Liver (tissue), 7 donors: ENCODE measurements at regions not wholly inside any gene's neighbourhood (a gene's known extent, or its start where the extent isn't known, plus 50 kb on each side); places are given as distances from the start of the nearest gene placed in this dataset.

Experiments
- DNase-seq: peaks from one replicate; pipeline ENCODE4 v3.0.0-alpha.2; 2017; ENCODE audit warnings: low spot score
- H3K27ac ChIP-seq, 2 donors: one replicate each; pipeline ENCODE4 v1.7.0; 2013; ENCODE audit warnings: inconsistent platforms in 2 of 2, low read length in 2 of 2, control low read depth in 1 of 2, low read depth in 1 of 2, mild to moderate bottlenecking in 1 of 2
- H3K27me3 ChIP-seq, 4 donors: one replicate each; pipeline versions ENCODE4 v1.6.1 to v1.7.0; 2013; ENCODE audit warnings: low read length in 3 of 4, inconsistent platforms in 1 of 4, mild to moderate bottlenecking in 1 of 4, moderate library complexity in 1 of 4; ENCODE audit not compliant: control insufficient read depth in 4 of 4, insufficient read depth in 4 of 4
- H3K36me3 ChIP-seq, 4 donors: one replicate each; pipeline versions ENCODE4 v1.6.1 to v1.7.0; 2013; ENCODE audit warnings: low read length in 3 of 4, mild to moderate bottlenecking in 3 of 4, low read depth in 1 of 4, moderate library complexity in 1 of 4; ENCODE audit not compliant: control insufficient read depth in 4 of 4, insufficient read depth in 3 of 4
- H3K4me1 ChIP-seq, 4 donors: one replicate each; pipeline versions ENCODE4 v1.6.1 to v1.7.0; 2013; ENCODE audit warnings: low read length in 3 of 4, mild to moderate bottlenecking in 3 of 4, moderate library complexity in 1 of 4; ENCODE audit not compliant: control insufficient read depth in 4 of 4, insufficient read depth in 4 of 4
- H3K4me3 ChIP-seq, 3 donors: one replicate each; pipeline versions ENCODE4 v1.6.1 to v1.7.0; 2013; ENCODE audit warnings: low read length in 3 of 3, control low read depth in 1 of 3, low read depth in 1 of 3, mild to moderate bottlenecking in 1 of 3
- H3K9ac ChIP-seq, 2 donors: one replicate each; pipeline ENCODE4 v1.7.0; 2013; ENCODE audit warnings: low read length in 2 of 2, mild to moderate bottlenecking in 2 of 2, moderate library complexity in 2 of 2, control low read depth in 1 of 2, low read depth in 1 of 2
- H3K9me3 ChIP-seq, 4 donors: one replicate each; pipeline versions ENCODE4 v1.6.1 to v1.7.0; 2013; ENCODE audit warnings: low read length in 3 of 4; ENCODE audit not compliant: control insufficient read depth in 4 of 4
- ATF3 ChIP-seq: IDR thresholded peaks from 2 replicates; pipeline ENCODE4 v1.6.1; 2016; ENCODE audit warnings: antibody characterized with exemption
- EGR1 ChIP-seq, 2 donors: IDR thresholded peaks; 2 replicates each; pipeline ENCODE4 v1.6.1; 2016 to 2018; ENCODE audit warnings: antibody characterized with exemption in 2 of 2, low read depth in 2 of 2
- FOXA1 ChIP-seq: IDR thresholded peaks from 2 replicates; pipeline ENCODE4 v1.6.1; 2016; ENCODE audit warnings: antibody characterized with exemption
- FOXA2 ChIP-seq: IDR thresholded peaks from 2 replicates; pipeline ENCODE4 v1.6.1; 2016; ENCODE audit warnings: antibody characterized with exemption
- GABPA ChIP-seq, 2 donors: IDR thresholded peaks in 1 of 2; conservative IDR thresholded peaks in 1 of 2; 2 replicates each; pipeline ENCODE4 v1.6.1; 2016; ENCODE audit warnings: antibody characterized with exemption in 2 of 2, mild to moderate bottlenecking in 1 of 2, moderate library complexity in 1 of 2
- HNF4A ChIP-seq, 2 donors: conservative IDR thresholded peaks; 2 replicates each; pipeline ENCODE4 v1.6.1; 2016; ENCODE audit warnings: antibody characterized with exemption in 2 of 2, mild to moderate bottlenecking in 2 of 2
- HNF4G ChIP-seq: IDR thresholded peaks from 2 replicates; pipeline ENCODE4 v1.6.1; 2016; ENCODE audit warnings: antibody characterized with exemption
- JUND ChIP-seq, 2 donors: IDR thresholded peaks; 2 replicates each; pipeline ENCODE4 v1.6.1; 2016; ENCODE audit warnings: antibody characterized with exemption in 2 of 2
- MAX ChIP-seq: IDR thresholded peaks from 2 replicates; pipeline ENCODE4 v1.6.1; 2016; ENCODE audit warnings: antibody characterized with exemption
- NR2F2 ChIP-seq: IDR thresholded peaks from 2 replicates; pipeline ENCODE4 v1.6.1; 2016; ENCODE audit warnings: antibody characterized with exemption
- RAD21 ChIP-seq, 2 donors: IDR thresholded peaks; 2 replicates each; pipeline ENCODE4 v1.6.1; 2016; ENCODE audit warnings: antibody characterized with exemption in 2 of 2, mild to moderate bottlenecking in 2 of 2
- REST ChIP-seq: IDR thresholded peaks from 2 replicates; pipeline ENCODE4 v1.6.1; 2016; ENCODE audit warnings: antibody characterized with exemption, mild to moderate bottlenecking
- RXRA ChIP-seq, 2 donors: IDR thresholded peaks; 2 replicates each; pipeline ENCODE4 v1.6.1; 2017 to 2018; ENCODE audit warnings: antibody characterized with exemption in 2 of 2, mild to moderate bottlenecking in 1 of 2
- SP1 ChIP-seq: IDR thresholded peaks from 2 replicates; pipeline ENCODE4 v1.6.1; 2018; ENCODE audit warnings: antibody characterized with exemption, mild to moderate bottlenecking
- TAF1 ChIP-seq: conservative IDR thresholded peaks from 2 replicates; pipeline ENCODE4 v1.6.1; 2016; ENCODE audit warnings: antibody characterized with exemption, mild to moderate bottlenecking
- YY1 ChIP-seq: IDR thresholded peaks from 2 replicates; pipeline ENCODE4 v1.6.1; 2016; ENCODE audit warnings: antibody characterized with exemption, mild to moderate bottlenecking
- ZBTB33 ChIP-seq: IDR thresholded peaks from 2 replicates; pipeline ENCODE4 v1.6.1; 2016; ENCODE audit warnings: antibody characterized with exemption
- WGBS: extraction: QIAGEN DNeasy Blood & Tissue Kit; methylation state at CpG from one replicate; pipeline ENCODE4 v1.1.7; 2013; 5-methylcytosine and 5-hydroxymethylcytosine counted together
- donor health status: healthy.
- donor health status: healthy.
- donor health status: healthy.
- donor health status: healthy.

- no peak for TF ChIP-seq ZBTB33
- no peak for TF ChIP-seq RXRA (IDR thresholded peaks at IDR 0.05)
- TF ChIP-seq HNF4G, result no peak
- no peak for TF ChIP-seq ATF3
- no peak for TF ChIP-seq GABPA (IDR thresholded peaks at IDR 0.05 in 1 of 2, conservative IDR thresholded peaks at IDR 0.05 in 1 of 2)
- TF ChIP-seq NR2F2, result no peak
- no peak for TF ChIP-seq RAD21 (IDR thresholded peaks at IDR 0.05)
- no peak for TF ChIP-seq EGR1 (IDR thresholded peaks at IDR 0.05; ENCODE audit: low read depth in 2 of 2)
- no peak for TF ChIP-seq YY1
- TF ChIP-seq FOXA2, result no peak
- no peak for TF ChIP-seq MAX
Observed at GRCh38 chr2:58734365-58734764, 493.2 kb upstream of the FANCL start (continued).

- no peak for DNase-seq
- H3K9me3 ChIP-seq, result no peaks in the 10 kb centered on the region
- H3K4me1 ChIP-seq, result no peaks in the 10 kb centered on the region
- WGBS, result 97% methylated on average over 1 of the region's 1 CpG
- no peaks in the 10 kb centered on the region for H3K36me3 ChIP-seq
- H3K27me3 ChIP-seq, result no peaks in the 10 kb centered on the region
- no peak overlapping the region for H3K9ac ChIP-seq
- TF ChIP-seq HNF4A (conservative IDR thresholded peaks at IDR 0.05) (no peak), NR2F2 (no peak), MAX (no peak), TAF1 (no peak), YY1 (no peak), ZBTB33 (no peak), JUND (IDR thresholded peaks at IDR 0.05) (no peak), RAD21 (IDR thresholded peaks at IDR 0.05) (no peak), SP1 (no peak), RXRA (IDR thresholded peaks at IDR 0.05) (no peak), FOXA1 (no peak)
- H3K27ac ChIP-seq, result no peak overlapping the region
- H3K4me3 ChIP-seq, result no peak overlapping the region
Observed at GRCh38 chr2:58732999-58733398, 491.9 kb upstream of the FANCL start.

- no peak for DNase-seq
- no peak for TF ChIP-seq HNF4A (conservative IDR thresholded peaks at IDR 0.05)
- no peak for TF ChIP-seq ZBTB33
- TF ChIP-seq HNF4G, result no peak
- TF ChIP-seq REST, result no peak
- TF ChIP-seq RXRA (IDR thresholded peaks at IDR 0.05), result no peak
- no peak for TF ChIP-seq SP1
- no peak for TF ChIP-seq EGR1 (IDR thresholded peaks at IDR 0.05; ENCODE audit: low read depth in 2 of 2)
- no peak for TF ChIP-seq YY1
- no peak for TF ChIP-seq JUND (IDR thresholded peaks at IDR 0.05)
- no peak for TF ChIP-seq FOXA1
- H3K9me3 ChIP-seq, result no peaks in the 10 kb centered on the region
- no peak overlapping the region for H3K9ac ChIP-seq
- no peak overlapping the region for H3K4me3 ChIP-seq
- H3K36me3 ChIP-seq, result no peaks in the 10 kb centered on the region
- H3K27ac ChIP-seq, result no peak overlapping the region
- no peaks in the 10 kb centered on the region for H3K4me1 ChIP-seq
- H3K27me3 ChIP-seq, result no peaks in the 10 kb centered on the region
- WGBS, result 53% methylated on average over 2 of the region's 2 CpGs
Observed at GRCh38 chr2:58731488-58731869, 490.4 kb upstream of the FANCL start.
